HG02938 (cell line): ENCODE measurements at regions not wholly inside any gene's neighbourhood (a gene's known extent, or its start where the extent isn't known, plus 50 kb on each side); places are given as distances from the start of the nearest gene placed in this dataset.

Experiments used
- ATAC-seq: cut with Tn5 transposase; IDR thresholded peaks from one replicate; pipeline ENCODE4 v1.9.1; 2021; ENCODE audit warnings: mild to moderate bottlenecking, moderate library complexity; ENCODE audit not compliant: unreplicated experiment

- ATAC-seq: no peak
Measured at GRCh38 chr3:102741694-102742093, 306.9 kb downstream of the ZPLD1 start.

- no peak for ATAC-seq
Measured at GRCh38 chr3:102745881-102746280, 311.1 kb downstream of the ZPLD1 start.

- ATAC-seq: no peak
Measured at GRCh38 chr3:102747611-102748010, 312.8 kb downstream of the ZPLD1 start.

- ATAC-seq: no peak
Measured at GRCh38 chr3:102748646-102749045, 313.8 kb downstream of the ZPLD1 start.

- ATAC-seq: no peak
Measured at GRCh38 chr3:102750322-102750721, 315.5 kb downstream of the ZPLD1 start.

- no peak for ATAC-seq
Measured at GRCh38 chr3:102753901-102754300, 319.1 kb downstream of the ZPLD1 start.

- no peak for ATAC-seq
Measured at GRCh38 chr3:102756706-102757105, 321.9 kb downstream of the ZPLD1 start.

GRCh38 chr3:102757950-102758349 lies 323.1 kb downstream of the ZPLD1 start:
- no peak for ATAC-seq

- no peak for ATAC-seq
Measured at GRCh38 chr3:102761766-102762165, 327.0 kb downstream of the ZPLD1 start.

- ATAC-seq: no peak
Measured at GRCh38 chr3:102790747-102791325, 356.0 kb downstream of the ZPLD1 start.

- ATAC-seq: no peak
Measured at GRCh38 chr3:102791641-102792589, 357.1 kb downstream of the ZPLD1 start.

- ATAC-seq: no peak
Measured at GRCh38 chr3:102796804-102797203, 362.0 kb downstream of the ZPLD1 start.

GRCh38 chr3:102802819-102803420 lies 368.1 kb downstream of the ZPLD1 start:
- no peak for ATAC-seq

- no peak for ATAC-seq
Measured at GRCh38 chr3:102810937-102811336, 376.1 kb downstream of the ZPLD1 start.

- no peak for ATAC-seq
Measured at GRCh38 chr3:102826636-102827035, 391.8 kb downstream of the ZPLD1 start.

- no peak for ATAC-seq
Measured at GRCh38 chr3:102827386-102827785, 392.6 kb downstream of the ZPLD1 start.

GRCh38 chr3:102830415-102830814 lies 395.6 kb downstream of the ZPLD1 start:
- no peak for ATAC-seq

- no peak for ATAC-seq
Measured at GRCh38 chr3:102841866-102842265, 407.1 kb downstream of the ZPLD1 start.

- ATAC-seq: no peak
Measured at GRCh38 chr3:102866845-102867244, 432.0 kb downstream of the ZPLD1 start.

- ATAC-seq: no peak
Measured at GRCh38 chr3:102883515-102883914, 448.7 kb downstream of the ZPLD1 start.

GRCh38 chr3:102885289-102885688 lies 450.5 kb downstream of the ZPLD1 start:
- no peak for ATAC-seq

GRCh38 chr3:102887431-102887830 lies 452.6 kb downstream of the ZPLD1 start:
- no peak for ATAC-seq
